Stimulated activated CD8-positive, alpha-beta memory T cell treated with anti-CD3 and anti-CD28 coated beads, Interleukin-7, amount 100 ng/mL, for 48 hours (primary cell): ENCODE measurements at regions not wholly inside any gene's neighbourhood (a gene's known extent, or its start where the extent isn't known, plus 50 kb on each side); places are given as distances from the start of the nearest gene placed in this dataset.
A peak's percentile ranks its signal among the peaks of the same experiment; 100 is the strongest.

ENCODE experiments used
- DNase-seq, 2 donors: peaks; one replicate each; pipeline ENCODE4 v3.0.0-alpha.2; 2020; ENCODE audit warnings: low read depth in 1 of 2; ENCODE audit errors: extremely low read depth in 1 of 2

DNA sequence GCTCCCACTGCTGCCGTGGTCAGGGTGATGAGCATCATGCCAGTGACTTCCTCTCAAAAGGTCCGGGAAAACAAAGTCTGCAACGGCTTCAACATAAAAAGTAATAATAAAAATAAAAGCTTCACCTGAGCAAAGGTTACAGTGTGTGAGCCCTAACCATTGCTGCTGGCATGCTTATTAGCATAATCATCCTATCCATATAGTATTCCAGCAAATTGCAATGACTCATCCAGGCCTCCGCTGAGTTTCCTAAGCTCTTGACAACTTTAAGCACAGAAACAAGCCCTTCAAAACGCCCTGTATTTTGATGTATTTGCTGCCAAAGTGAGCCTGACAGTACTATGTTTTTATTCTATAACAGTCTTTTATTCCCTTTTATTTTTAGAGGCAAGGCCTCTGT lies 100.5 kb downstream of the AASDH start:
- DNase-seq, result no peak

- DNase-seq, result no peak
Measured at GRCh38 chr4:56283375-56283774, 103.9 kb downstream of the AASDH start.

GRCh38 chr4:56282004-56282403 lies 105.3 kb downstream of the AASDH start:
- no peak for DNase-seq

DNA sequence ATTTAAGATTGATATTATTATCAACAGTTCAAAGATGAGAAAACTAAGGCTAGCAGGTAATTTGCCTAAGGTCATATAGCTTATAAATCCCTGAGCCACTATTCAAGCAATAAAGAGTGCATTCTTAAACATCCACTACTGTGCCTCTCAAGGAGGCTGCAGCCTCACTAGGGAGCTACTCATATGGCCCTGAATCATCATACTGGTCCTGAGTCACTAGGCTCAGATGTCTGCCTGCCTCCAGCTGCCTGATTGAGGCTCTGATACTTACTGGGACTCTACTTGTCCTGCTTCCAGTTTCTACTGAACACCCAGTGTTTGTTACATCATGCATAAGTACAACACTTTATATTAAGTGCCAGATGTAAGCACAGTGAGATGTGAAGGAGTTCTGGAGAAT lies 110.7 kb downstream of the AASDH start:
- peak in 1 of 2 donors; percentile 0 for DNase-seq

- DNase-seq, result no peak
Measured at GRCh38 chr4:56273391-56273790, 113.9 kb downstream of the AASDH start.

- no peak for DNase-seq
Measured at GRCh38 chr4:56272927-56273326, 114.4 kb downstream of the AASDH start.

GRCh38 chr4:56272003-56272402 lies 115.3 kb downstream of the AASDH start:
- DNase-seq, result no peak

GRCh38 chr4:56271131-56271530 lies 116.2 kb downstream of the AASDH start:
- no peak for DNase-seq

GRCh38 chr4:56267558-56267957 lies 119.7 kb downstream of the AASDH start:
- DNase-seq, result no peak

- no peak for DNase-seq
Measured at GRCh38 chr4:56264873-56265272, 122.4 kb downstream of the AASDH start.

GRCh38 chr4:56261027-56261426 lies 126.3 kb downstream of the AASDH start:
- peak; percentile 27 to 51 for DNase-seq

DNA sequence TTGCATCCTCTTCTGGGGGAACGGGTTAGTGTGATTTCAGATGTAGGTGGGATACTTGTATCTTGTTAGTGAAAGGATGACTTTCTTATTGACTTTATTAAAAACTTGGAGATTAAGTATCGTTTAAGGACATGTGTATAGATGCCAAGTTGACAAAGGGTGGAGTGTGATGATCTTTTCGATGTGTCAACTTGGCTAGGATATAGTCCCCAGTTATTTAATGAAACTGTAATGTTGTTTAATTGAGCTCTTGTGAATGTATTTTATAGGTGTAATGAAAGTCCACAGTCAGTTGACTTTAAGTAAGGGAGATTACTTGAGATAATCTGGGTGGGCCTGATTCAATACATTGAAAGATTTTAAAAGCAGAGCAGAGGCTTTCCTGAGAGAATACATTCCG lies 127.0 kb downstream of the AASDH start:
- no peak for DNase-seq

DNA sequence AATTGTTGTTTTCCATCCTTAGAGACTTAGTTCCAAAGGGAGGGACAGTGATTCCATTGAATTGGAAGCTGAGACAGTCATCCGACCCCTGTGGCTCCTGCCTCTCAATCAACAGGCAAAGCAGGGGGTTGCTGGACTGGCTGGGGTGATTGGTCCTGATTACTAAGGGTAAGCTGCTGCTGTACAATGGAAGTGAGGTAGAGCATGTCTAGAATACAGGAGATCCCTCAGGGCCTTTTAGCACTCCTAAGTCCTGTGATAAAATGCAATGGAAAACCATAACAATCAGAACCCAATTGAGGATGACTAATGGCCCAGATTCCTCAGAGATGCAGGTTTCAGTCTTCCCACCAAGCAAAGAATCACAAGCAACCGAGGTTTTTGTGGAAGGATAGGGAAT lies 127.6 kb downstream of the AASDH start:
- DNase-seq, result no peak

- DNase-seq, result no peak
Measured at GRCh38 chr4:56255820-56256219, 131.5 kb downstream of the AASDH start.

DNA sequence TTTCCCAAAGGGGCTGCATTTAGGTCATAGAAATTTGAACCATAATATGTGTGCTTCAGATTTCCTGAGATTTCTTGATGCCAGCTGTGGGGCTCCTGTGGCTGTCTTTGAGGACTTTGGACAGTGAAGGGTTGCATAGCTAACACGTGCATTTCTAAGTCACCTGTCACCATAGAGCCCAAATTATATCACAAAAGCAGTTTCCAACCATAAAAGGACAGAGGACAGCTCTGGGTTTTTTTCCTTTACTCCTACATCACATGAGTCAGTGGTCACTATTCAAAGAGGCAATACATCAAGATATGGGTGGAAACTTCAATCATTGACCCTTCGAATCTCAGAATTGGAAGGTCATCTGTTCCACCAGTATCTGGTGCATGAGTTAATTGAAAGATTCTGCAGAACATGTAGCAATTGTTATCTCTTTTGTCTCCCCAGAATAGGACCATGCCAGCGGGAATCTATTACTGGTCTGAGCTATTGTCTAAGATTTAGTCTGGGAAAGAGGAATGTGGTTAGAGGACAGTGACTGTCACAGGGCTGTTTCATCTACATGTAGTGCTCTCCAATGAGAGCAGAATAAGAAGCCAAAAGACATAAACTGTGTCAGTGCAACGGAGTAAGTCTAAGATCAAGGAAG lies 133.5 kb downstream of the AASDH start:
- DNase-seq, result no peak

DNA sequence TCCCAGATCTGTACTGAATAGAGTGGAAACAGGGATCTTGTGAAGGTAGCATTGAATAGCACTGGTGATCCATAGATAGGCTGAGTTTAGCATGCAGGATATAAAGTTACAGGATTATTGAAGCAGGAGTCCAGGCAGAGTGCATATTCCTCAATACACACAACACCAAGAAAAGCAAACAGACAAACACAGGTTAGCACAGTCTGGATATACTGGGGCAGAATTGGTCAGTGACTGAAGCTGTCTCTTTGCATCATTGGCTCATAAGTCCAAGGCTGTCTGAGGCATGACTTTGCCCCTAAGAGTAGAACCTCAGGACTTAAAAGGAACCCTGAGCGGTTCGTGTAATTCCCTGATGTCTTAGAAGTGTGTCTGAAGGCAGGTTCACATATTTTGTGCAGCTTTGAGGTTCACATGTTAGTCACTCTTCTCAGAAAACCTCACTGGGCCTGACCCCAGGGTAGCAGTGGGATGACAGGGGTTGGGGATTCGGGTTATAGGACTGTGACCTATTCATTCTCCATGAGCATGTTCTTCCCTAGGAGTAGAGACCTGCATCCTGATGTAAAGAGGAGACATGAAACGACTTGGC lies 134.6 kb downstream of the AASDH start:
- no peak for DNase-seq

DNA sequence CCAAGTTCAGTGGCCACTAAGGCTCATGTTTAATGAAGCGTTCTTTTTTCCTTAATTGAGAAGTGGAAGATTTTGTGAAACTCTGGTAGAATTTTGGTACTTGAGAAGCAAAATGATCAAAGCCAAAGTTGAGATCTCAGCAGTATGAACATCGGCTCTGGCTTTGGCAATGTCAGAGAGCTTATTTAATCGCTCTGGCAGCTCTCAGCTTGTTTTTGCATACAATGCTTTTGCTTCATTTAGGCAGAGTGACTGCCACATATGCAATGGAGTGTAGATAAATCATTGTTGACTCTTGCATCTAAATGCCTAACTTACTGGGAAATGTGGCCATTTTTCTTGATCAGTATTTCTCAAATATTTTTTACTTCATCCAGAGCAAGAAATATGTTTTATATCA lies 135.7 kb downstream of the AASDH start:
- DNase-seq, result no peak

DNA sequence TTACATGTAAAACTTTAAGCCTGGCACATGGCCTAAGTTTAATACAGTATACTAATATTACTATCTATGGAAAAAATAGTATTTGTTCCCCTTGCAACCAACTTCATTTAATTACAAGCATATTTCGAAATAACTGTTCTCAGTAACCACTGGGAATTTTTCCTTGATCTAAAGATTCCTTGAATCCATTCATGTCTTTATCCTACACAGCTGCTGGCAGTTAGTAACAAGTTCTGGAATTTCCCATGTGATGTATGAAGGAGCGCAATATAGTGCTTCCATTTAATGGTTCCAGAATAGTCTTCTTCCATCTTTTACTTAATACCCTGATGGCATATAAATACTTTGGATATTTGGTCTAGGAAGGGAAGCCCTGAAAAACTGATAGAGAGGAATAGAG lies 136.5 kb downstream of the AASDH start:
- DNase-seq, result no peak

GRCh38 chr4:56247646-56248045 lies 139.6 kb downstream of the AASDH start:
- no peak for DNase-seq

- no peak for DNase-seq
Measured at GRCh38 chr4:56246233-56246610, 141.1 kb downstream of the AASDH start.

- no peak for DNase-seq
Measured at GRCh38 chr4:56245547-56246232, 141.6 kb downstream of the AASDH start.

DNA sequence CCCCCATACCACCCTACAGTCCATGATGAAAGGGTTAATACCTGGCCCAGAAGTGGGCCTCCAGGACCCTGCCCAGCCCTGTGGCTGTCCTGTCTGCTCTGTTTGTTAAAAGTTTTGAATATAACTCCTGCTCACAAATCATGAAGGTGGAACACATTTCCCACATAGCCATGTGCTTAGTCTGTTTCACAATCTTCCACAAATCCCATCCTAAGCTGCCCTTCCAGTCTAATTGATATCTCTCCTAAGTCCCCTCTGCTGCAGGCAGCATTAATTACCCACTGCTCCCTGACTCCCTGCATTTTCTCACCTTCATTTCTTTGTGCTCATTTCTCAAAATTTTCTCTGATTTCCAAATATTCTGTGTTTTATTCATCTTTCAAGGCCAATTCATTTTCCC lies 142.6 kb downstream of the AASDH start:
- DNase-seq, result no peak
